Ovary (tissue), 7 donors: ENCODE measurements at regions not wholly inside any gene's neighbourhood (a gene's known extent, or its start where the extent isn't known, plus 50 kb on each side); places are given as distances from the start of the nearest gene placed in this dataset.

ENCODE experiments used
- DNase-seq, 5 donors: peaks; one replicate each; pipeline ENCODE4 v3.0.0-alpha.2; 2019 to 2020
- H3K27ac ChIP-seq, 2 donors: fragments of 200-600 bp; one replicate each; pipeline versions ENCODE4 v1.5.1 to v1.8.0; 2019 to 2022
- H3K27me3 ChIP-seq: fragments of 200-600 bp; one replicate; pipeline ENCODE4 v1.8.0; 2022
- H3K36me3 ChIP-seq: fragments of 200-600 bp; sonication (generic); one replicate; pipeline ENCODE4 v1.5.1; 2019
- H3K4me1 ChIP-seq: one replicate; pipeline ENCODE4 v1.8.1; 2013; ENCODE audit warnings: mild to moderate bottlenecking, moderate library complexity; ENCODE audit not compliant: insufficient read depth
- H3K4me3 ChIP-seq: fragments of 200-600 bp; sonication (generic); one replicate; pipeline ENCODE4 v1.5.1; 2017
- H3K9me3 ChIP-seq, 2 donors: fragments of 200-600 bp in 1 of 2; sonication (generic) in 1 of 2; one replicate each; pipeline versions ENCODE4 v1.5.1 to v1.8.1; 2013 to 2019; ENCODE audit warnings: mild to moderate bottlenecking in 1 of 2, moderate library complexity in 1 of 2
- CTCF ChIP-seq, 3 donors: fragments of 450-650 bp in 2 of 3; fragments of 200-600 bp in 1 of 3; IDR thresholded peaks; one replicate each; pipeline versions ENCODE4 v1.5.1 to v1.8.0; 2016 to 2022; ENCODE audit warnings: antibody characterized with exemption in 3 of 3, mild to moderate bottlenecking in 1 of 3
- EP300 ChIP-seq: sonication (generic); formaldehyde crosslinking; IDR thresholded peaks from one replicate; pipeline ENCODE4 v1.6.1; 2017; ENCODE audit warnings: antibody characterized with exemption
- POLR2A ChIP-seq: fragments of 450-650 bp; IDR thresholded peaks from one replicate; pipeline ENCODE4 v1.6.1; 2017; ENCODE audit warnings: antibody characterized with exemption, mild to moderate bottlenecking, moderate library complexity
- WGBS, 3 donors: extraction: QIAGEN DNeasy Blood & Tissue Kit in 1 of 3; methylation state at CpG; one replicate each; pipeline versions ENCODE4 v1.1.5 to v1.1.7; 2013 to 2017; 5-methylcytosine and 5-hydroxymethylcytosine counted together
- intact Hi-C, 4 donors: fragments of 100-400 bp; cut with DNase I; formaldehyde crosslinking; loops; one replicate each; pipeline versions ENCODE4 v1.11.0 to v1.15.1; 2022 to 2023
- donor health status: DM: no; HTN: no; CAD: no; lungs with moderate emphysema.
- donor health status: DM: no; HTN: no; CAD: no.
- donor health status: Bipolar disorder and iron deficiency.
- donor health status: DM: no; HTN: no; CAD: no.
- donor health status: DM: yes; HTN: yes; CAD: no.

GRCh38 chr1:79959635-79960034 lies 953.1 kb upstream of the ADGRL4 start:
- TF ChIP-seq CTCF (IDR thresholded peaks at IDR 0.05) (no peak), POLR2A (no peak), EP300 (no peak)
- intact Hi-C loops = no loop called here
- 93 to 97% (median 95%) methylated on average over 1 of the region's 1 CpG for WGBS, 3 donors

GRCh38 chr1:79955966-79956365 lies 949.4 kb upstream of the ADGRL4 start:
- intact Hi-C loops = no loop called here
- H3K36me3 ChIP-seq = no peaks in the 10 kb centered on the region
- H3K4me1 ChIP-seq = no peaks in the 10 kb centered on the region
- H3K27me3 ChIP-seq = no peaks in the 10 kb centered on the region
- no peak overlapping the region for H3K4me3 ChIP-seq
- DNase-seq = no peak
- no peak for TF ChIP-seq CTCF (IDR thresholded peaks at IDR 0.05)
- TF ChIP-seq POLR2A = no peak
- no peak for TF ChIP-seq EP300
- no peaks in the 10 kb centered on the region for H3K9me3 ChIP-seq
- no peak overlapping the region for H3K27ac ChIP-seq
- 18 to 27% (median 25%) methylated on average over 1 of the region's 1 CpG for WGBS, 3 donors

More at GRCh38 chr1:79959635-79960034, 953.1 kb upstream of the ADGRL4 start:
- Histone ChIP-seq H3K9me3 (no peaks in the 10 kb centered on the region), H3K4me1 (no peaks in the 10 kb centered on the region), H3K27ac (no peak overlapping the region), H3K4me3 (no peak overlapping the region), H3K27me3 (no peaks in the 10 kb centered on the region), H3K36me3 (no peaks in the 10 kb centered on the region)
- DNase-seq = no peak

GRCh38 chr1:79950511-79950910 lies 944.0 kb upstream of the ADGRL4 start:
- no peak for DNase-seq
- intact Hi-C loops = no loop called here
- H3K4me1 ChIP-seq = no peaks in the 10 kb centered on the region
- H3K36me3 ChIP-seq = no peaks in the 10 kb centered on the region
- H3K4me3 ChIP-seq = no peak overlapping the region
- no peak overlapping the region for H3K27ac ChIP-seq
- no peaks in the 10 kb centered on the region for H3K27me3 ChIP-seq
- TF ChIP-seq CTCF (IDR thresholded peaks at IDR 0.05) (no peak), EP300 (no peak), POLR2A (no peak)
- 95 to 97% (median 96%) methylated on average over 3 of the region's 3 CpGs for WGBS, 3 donors
- H3K9me3 ChIP-seq = no peaks in the 10 kb centered on the region

DNA sequence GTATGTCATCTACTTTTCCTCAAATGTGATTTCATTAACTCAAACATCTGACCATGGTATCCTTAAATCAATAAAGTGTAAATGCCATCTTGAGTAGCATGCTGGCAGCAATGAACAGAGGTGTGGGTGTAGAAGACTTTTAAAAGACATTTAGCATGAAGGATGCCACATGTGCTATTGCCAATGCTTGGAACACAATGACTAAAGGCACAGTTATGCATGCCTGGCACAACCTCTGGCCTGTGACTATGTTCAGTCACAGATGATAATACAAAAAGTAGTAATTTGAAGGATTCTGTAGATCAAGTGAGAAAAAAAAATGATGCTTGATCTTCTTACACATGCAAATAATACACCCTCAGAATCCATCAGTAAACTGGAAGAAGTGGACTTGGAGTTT lies 938.9 kb upstream of the ADGRL4 start:
- Histone ChIP-seq H3K27me3 (no peaks in the 10 kb centered on the region), H3K9me3 (no peaks in the 10 kb centered on the region), H3K4me3 (no peak overlapping the region), H3K36me3 (no peaks in the 10 kb centered on the region), H3K4me1 (no peaks in the 10 kb centered on the region), H3K27ac (no peak overlapping the region)
- intact Hi-C loops = no loop called here
- TF ChIP-seq EP300 (no peak), CTCF (IDR thresholded peaks at IDR 0.05) (no peak), POLR2A (no peak)
- DNase-seq = no peak

- Histone ChIP-seq H3K9me3 (no peaks in the 10 kb centered on the region), H3K4me1 (no peaks in the 10 kb centered on the region), H3K4me3 (no peak overlapping the region), H3K27ac (no peak overlapping the region), H3K36me3 (no peaks in the 10 kb centered on the region), H3K27me3 (no peaks in the 10 kb centered on the region)
- intact Hi-C loops = no loop called here
- WGBS, 3 donors = 88 to 91% (median 90%) methylated on average over 2 of the region's 2 CpGs
- no peak for DNase-seq
- TF ChIP-seq EP300 = no peak
- no peak for TF ChIP-seq POLR2A
- TF ChIP-seq CTCF (IDR thresholded peaks at IDR 0.05) = no peak
These were observed 922.8 kb upstream of the ADGRL4 start for GRCh38 chr1:79929356-79929755.
